ENCODE measurements at regions not wholly inside any gene's neighbourhood (a gene's known extent, or its start where the extent isn't known, plus 50 kb on each side); places are given as distances from the start of the nearest gene placed in this dataset.
A peak's percentile ranks its signal among the peaks of the same experiment; 100 is the strongest.

- ChIA-PET CTCF (interaction anchor here (0.6 kb wide), 1 partner anchor 11 kb away, joined by 3 read pairs; no protein-coding TSS in a partner anchor), POLR2A (no interaction called here)
These were observed 471.3 kb downstream of the NPIPA7 start for GRCh38 chr16:16850274-16850673.

GRCh38 chr16:16857012-16857411 is 478.1 kb downstream of the NPIPA7 start:
- POLR2A ChIA-PET = no interaction called here
- Mint-ChIP-seq H3K4me3 (no peak overlapping the region), H3K9me3 (no peaks in the 10 kb centered on the region), H3K4me1 (no peaks in the 10 kb centered on the region), H3K27ac (no peak overlapping the region), H3K36me3 (no peaks in the 10 kb centered on the region), H3K27me3 (peaks cover 10 to 36% of the 10 kb centered on the region in 2 donors)
- H3K4me3 ChIP-seq (ENCODE audit: low read length) = no peak overlapping the region
- no peaks in the 10 kb centered on the region for H3K4me1 ChIP-seq (ENCODE audit: insufficient read depth, low read length)
- no peaks in the 10 kb centered on the region for H3K36me3 ChIP-seq (ENCODE audit: insufficient read depth, low read length)
- DNase-seq = no peak
- H3K27ac ChIP-seq (ENCODE audit: low read depth, low read length) = no peak overlapping the region
- H3K27me3 ChIP-seq (ENCODE audit: insufficient read depth, low read length, poor library complexity, severe bottlenecking) = no peaks in the 10 kb centered on the region
- H3K9me3 ChIP-seq (ENCODE audit: low read length) = no peaks in the 10 kb centered on the region
- CTCF ChIA-PET = interaction anchor here (1.1 kb wide), 1 partner anchor 9 kb away, joined by 3 read pairs; no protein-coding TSS in a partner anchor

More at GRCh38 chr16:16850274-16850673, 471.3 kb downstream of the NPIPA7 start:
- no peaks in the 10 kb centered on the region for H3K27me3 ChIP-seq (ENCODE audit: insufficient read depth, low read length, poor library complexity, severe bottlenecking)
- no peak overlapping the region for H3K4me3 Mint-ChIP-seq
- DNase-seq = no peak
- no peaks in the 10 kb centered on the region for H3K36me3 ChIP-seq (ENCODE audit: insufficient read depth, low read length)
- no peaks in the 10 kb centered on the region for H3K9me3 ChIP-seq (ENCODE audit: low read length)
- H3K4me1 ChIP-seq (ENCODE audit: insufficient read depth, low read length) = no peaks in the 10 kb centered on the region
- H3K36me3 Mint-ChIP-seq = no peaks in the 10 kb centered on the region
- peaks cover 0 to 8% (median 3%) of the 10 kb centered on the region in 5 donors for H3K9me3 Mint-ChIP-seq
- peaks cover 11 to 31% of the 10 kb centered on the region in 2 donors for H3K27me3 Mint-ChIP-seq
- H3K27ac ChIP-seq (ENCODE audit: low read depth, low read length) = no peak overlapping the region
- no peak overlapping the region for H3K4me3 ChIP-seq (ENCODE audit: low read length)
- no peaks in the 10 kb centered on the region for H3K4me1 Mint-ChIP-seq
- no peak overlapping the region for H3K27ac Mint-ChIP-seq

- no peak for DNase-seq
- CTCF ChIA-PET = no interaction called here
- peaks cover 10 to 33% of the 10 kb centered on the region in 2 donors for H3K27me3 Mint-ChIP-seq
- H3K27me3 ChIP-seq (ENCODE audit: insufficient read depth, low read length, poor library complexity, severe bottlenecking) = no peaks in the 10 kb centered on the region
- H3K4me1 ChIP-seq (ENCODE audit: insufficient read depth, low read length) = no peaks in the 10 kb centered on the region
- H3K4me3 ChIP-seq (ENCODE audit: low read length) = no peak overlapping the region
- no peaks in the 10 kb centered on the region for H3K9me3 Mint-ChIP-seq
- H3K4me1 Mint-ChIP-seq = no peaks in the 10 kb centered on the region
- H3K4me3 Mint-ChIP-seq = no peak overlapping the region
- H3K27ac Mint-ChIP-seq = no peak overlapping the region
- H3K36me3 ChIP-seq (ENCODE audit: insufficient read depth, low read length) = no peaks in the 10 kb centered on the region
- no peak overlapping the region for H3K27ac ChIP-seq (ENCODE audit: low read depth, low read length)
- H3K9me3 ChIP-seq (ENCODE audit: low read length) = no peaks in the 10 kb centered on the region
- no peaks in the 10 kb centered on the region for H3K36me3 Mint-ChIP-seq
- POLR2A ChIA-PET = no interaction called here
These were observed 478.8 kb downstream of the NPIPA7 start for GRCh38 chr16:16857603-16858283.

- Histone ChIP-seq H3K4me1 (ENCODE audit: insufficient read depth, low read length) (no peaks in the 10 kb centered on the region), H3K36me3 (ENCODE audit: insufficient read depth, low read length) (no peaks in the 10 kb centered on the region), H3K4me3 (ENCODE audit: low read length) (no peak overlapping the region), H3K9me3 (ENCODE audit: low read length) (no peaks in the 10 kb centered on the region), H3K27me3 (ENCODE audit: insufficient read depth, low read length, poor library complexity, severe bottlenecking) (no peaks in the 10 kb centered on the region), H3K27ac (ENCODE audit: low read depth, low read length) (no peak overlapping the region)
- CTCF ChIA-PET = interaction anchor here (0.7 to 1.8 kb wide), 6 partner anchors 9 to 723 kb away, joined by 3 to 4 read pairs (median 4); no protein-coding TSS in a partner anchor
- Mint-ChIP-seq H3K27me3 (peaks cover 6 to 17% of the 10 kb centered on the region in 2 donors), H3K9me3 (no peaks in the 10 kb centered on the region), H3K36me3 (no peaks in the 10 kb centered on the region), H3K4me3 (no peak overlapping the region), H3K4me1 (no peaks in the 10 kb centered on the region), H3K27ac (no peak overlapping the region)
- DNase-seq = peak; percentile 24 to 63 (median 32)
- POLR2A ChIA-PET = no interaction called here
These were observed 482.6 kb downstream of the NPIPA7 start for GRCh38 chr16:16861546-16861945.

GRCh38 chr16:16863672-16864071 is 484.7 kb downstream of the NPIPA7 start:
- DNase-seq = no peak
- H3K4me3 ChIP-seq (ENCODE audit: low read length) = no peak overlapping the region
- no peaks in the 10 kb centered on the region for H3K36me3 ChIP-seq (ENCODE audit: insufficient read depth, low read length)
- no peak overlapping the region for H3K27ac ChIP-seq (ENCODE audit: low read depth, low read length)
- Mint-ChIP-seq H3K4me1 (no peaks in the 10 kb centered on the region), H3K4me3 (no peak overlapping the region), H3K9me3 (peaks cover 0 to 3% (median 0%) of the 10 kb centered on the region in 5 donors), H3K27me3 (peaks cover 4 to 23% of the 10 kb centered on the region in 2 donors), H3K36me3 (no peaks in the 10 kb centered on the region), H3K27ac (no peak overlapping the region)
- no peaks in the 10 kb centered on the region for H3K9me3 ChIP-seq (ENCODE audit: low read length)
- CTCF ChIA-PET = no interaction called here
- H3K27me3 ChIP-seq (ENCODE audit: insufficient read depth, low read length, poor library complexity, severe bottlenecking) = no peaks in the 10 kb centered on the region
- H3K4me1 ChIP-seq (ENCODE audit: insufficient read depth, low read length) = no peaks in the 10 kb centered on the region
- POLR2A ChIA-PET = no interaction called here

GRCh38 chr16:16864536-16864935 is 485.6 kb downstream of the NPIPA7 start:
- H3K4me3 Mint-ChIP-seq = no peak overlapping the region
- H3K9me3 Mint-ChIP-seq = peaks cover 0 to 3% (median 0%) of the 10 kb centered on the region in 5 donors
- Histone ChIP-seq H3K27ac (ENCODE audit: low read depth, low read length) (no peak overlapping the region), H3K36me3 (ENCODE audit: insufficient read depth, low read length) (no peaks in the 10 kb centered on the region), H3K4me1 (ENCODE audit: insufficient read depth, low read length) (no peaks in the 10 kb centered on the region), H3K4me3 (ENCODE audit: low read length) (no peak overlapping the region), H3K27me3 (ENCODE audit: insufficient read depth, low read length, poor library complexity, severe bottlenecking) (no peaks in the 10 kb centered on the region), H3K9me3 (ENCODE audit: low read length) (no peaks in the 10 kb centered on the region)
- no peak for DNase-seq
- H3K4me1 Mint-ChIP-seq = no peaks in the 10 kb centered on the region
- no peaks in the 10 kb centered on the region for H3K36me3 Mint-ChIP-seq
- POLR2A ChIA-PET = no interaction called here
- CTCF ChIA-PET = no interaction called here
- H3K27me3 Mint-ChIP-seq = peaks cover 6 to 23% of the 10 kb centered on the region in 2 donors
- H3K27ac Mint-ChIP-seq = peak overlapping the region in 1 of 8 donors; percentile 17

- DNase-seq = no peak
- Mint-ChIP-seq H3K36me3 (no peaks in the 10 kb centered on the region), H3K27me3 (peaks cover 6 to 22% of the 10 kb centered on the region in 2 donors), H3K27ac (no peak overlapping the region), H3K4me1 (no peaks in the 10 kb centered on the region), H3K4me3 (no peak overlapping the region), H3K9me3 (peaks cover 0 to 3% (median 0%) of the 10 kb centered on the region in 5 donors)
- Histone ChIP-seq H3K9me3 (ENCODE audit: low read length) (no peaks in the 10 kb centered on the region), H3K36me3 (ENCODE audit: insufficient read depth, low read length) (no peaks in the 10 kb centered on the region), H3K4me1 (ENCODE audit: insufficient read depth, low read length) (no peaks in the 10 kb centered on the region), H3K27ac (ENCODE audit: low read depth, low read length) (no peak overlapping the region), H3K27me3 (ENCODE audit: insufficient read depth, low read length, poor library complexity, severe bottlenecking) (no peaks in the 10 kb centered on the region), H3K4me3 (ENCODE audit: low read length) (no peak overlapping the region)
- ChIA-PET CTCF (interaction anchor here (1.4 kb wide), 1 partner anchor 9 kb away, joined by 3 read pairs; no protein-coding TSS in a partner anchor), POLR2A (no interaction called here)
These were observed 486.4 kb downstream of the NPIPA7 start for GRCh38 chr16:16865374-16865773.

- no peaks in the 10 kb centered on the region for H3K4me1 Mint-ChIP-seq
- H3K4me3 Mint-ChIP-seq = no peak overlapping the region
- Histone ChIP-seq H3K36me3 (ENCODE audit: insufficient read depth, low read length) (no peaks in the 10 kb centered on the region), H3K9me3 (ENCODE audit: low read length) (no peaks in the 10 kb centered on the region), H3K4me1 (ENCODE audit: insufficient read depth, low read length) (no peaks in the 10 kb centered on the region), H3K27ac (ENCODE audit: low read depth, low read length) (no peak overlapping the region), H3K4me3 (ENCODE audit: low read length) (no peak overlapping the region), H3K27me3 (ENCODE audit: insufficient read depth, low read length, poor library complexity, severe bottlenecking) (no peaks in the 10 kb centered on the region)
- no peak overlapping the region for H3K27ac Mint-ChIP-seq
- H3K9me3 Mint-ChIP-seq = peaks cover 0 to 3% (median 0%) of the 10 kb centered on the region in 5 donors
- H3K36me3 Mint-ChIP-seq = no peaks in the 10 kb centered on the region
- no peak for DNase-seq
- CTCF ChIA-PET = no interaction called here
- POLR2A ChIA-PET = no interaction called here
- peaks cover 6 to 36% of the 10 kb centered on the region in 2 donors for H3K27me3 Mint-ChIP-seq
These were observed 489.0 kb downstream of the NPIPA7 start for GRCh38 chr16:16867973-16868372.

Data from CD8-positive, alpha-beta memory T cell (primary cell).